ENCODE measurements at regions not wholly inside any gene's neighbourhood (a gene's known extent, or its start where the extent isn't known, plus 50 kb on each side); places are given as distances from the start of the nearest gene placed in this dataset.

DNA sequence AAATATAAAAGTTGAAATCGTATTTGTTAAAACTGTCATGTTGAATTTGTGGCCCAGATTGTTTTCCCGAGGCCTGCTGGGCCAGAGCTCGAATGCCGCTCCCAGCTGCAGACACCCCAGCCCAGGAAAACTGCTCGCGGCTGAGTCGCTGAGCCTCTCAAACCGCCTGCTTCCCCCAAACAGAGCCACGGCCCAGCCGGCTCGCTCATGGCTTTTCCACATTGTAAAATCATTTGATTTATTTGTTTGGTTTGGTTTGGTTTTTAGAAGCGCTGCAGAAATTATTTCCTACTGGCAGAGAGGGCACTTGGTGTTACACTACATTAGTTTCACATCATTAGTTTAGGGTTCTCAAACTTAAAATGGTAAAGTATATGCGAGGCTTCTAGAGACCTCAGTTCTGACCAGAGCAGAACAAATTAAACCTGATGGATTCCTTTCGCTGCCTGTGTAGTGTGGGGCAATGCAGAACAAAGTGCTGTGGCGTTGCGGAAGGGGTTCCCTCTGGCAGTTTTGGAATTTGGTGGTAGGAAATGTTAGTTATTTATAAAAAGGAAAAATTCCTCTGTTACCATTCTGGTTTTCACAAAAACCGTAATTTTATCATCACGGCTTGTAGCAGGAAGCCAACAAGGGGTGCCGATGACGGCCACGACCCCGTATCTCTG, 156.5 kb upstream of the PITX1 start:
- intact Hi-C loops (cut with micrococcal nuclease): no loop called here
- ATAC-seq (no peak), DNase-seq (no peak)

DNA sequence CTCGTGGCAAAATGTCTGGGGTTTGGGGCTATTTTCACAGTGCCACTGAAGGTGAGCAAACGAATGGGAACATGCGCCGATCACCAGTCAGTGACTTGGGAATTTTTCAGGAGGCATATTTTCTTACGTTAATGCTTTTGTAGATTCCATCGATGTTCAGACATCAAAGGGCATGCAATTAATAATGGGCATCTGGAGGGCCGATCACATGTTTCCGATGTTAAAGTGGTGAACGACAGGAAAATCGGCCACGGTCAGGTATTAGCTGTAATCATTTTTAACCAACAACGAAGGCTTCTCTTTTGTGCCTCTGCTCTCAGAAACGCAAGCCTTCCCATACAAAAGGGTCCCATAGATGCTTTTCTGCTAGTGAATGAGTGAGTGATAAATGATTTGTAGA, 155.0 kb upstream of the PITX1 start:
- ATAC-seq (no peak), DNase-seq (no peak)
- intact Hi-C loops (cut with micrococcal nuclease): no loop called here

GRCh38 chr5:135188233-135188914, 154.3 kb upstream of the PITX1 start:
- intact Hi-C loops (cut with micrococcal nuclease): no loop called here
- ATAC-seq (no peak), DNase-seq (no peak)

DNA sequence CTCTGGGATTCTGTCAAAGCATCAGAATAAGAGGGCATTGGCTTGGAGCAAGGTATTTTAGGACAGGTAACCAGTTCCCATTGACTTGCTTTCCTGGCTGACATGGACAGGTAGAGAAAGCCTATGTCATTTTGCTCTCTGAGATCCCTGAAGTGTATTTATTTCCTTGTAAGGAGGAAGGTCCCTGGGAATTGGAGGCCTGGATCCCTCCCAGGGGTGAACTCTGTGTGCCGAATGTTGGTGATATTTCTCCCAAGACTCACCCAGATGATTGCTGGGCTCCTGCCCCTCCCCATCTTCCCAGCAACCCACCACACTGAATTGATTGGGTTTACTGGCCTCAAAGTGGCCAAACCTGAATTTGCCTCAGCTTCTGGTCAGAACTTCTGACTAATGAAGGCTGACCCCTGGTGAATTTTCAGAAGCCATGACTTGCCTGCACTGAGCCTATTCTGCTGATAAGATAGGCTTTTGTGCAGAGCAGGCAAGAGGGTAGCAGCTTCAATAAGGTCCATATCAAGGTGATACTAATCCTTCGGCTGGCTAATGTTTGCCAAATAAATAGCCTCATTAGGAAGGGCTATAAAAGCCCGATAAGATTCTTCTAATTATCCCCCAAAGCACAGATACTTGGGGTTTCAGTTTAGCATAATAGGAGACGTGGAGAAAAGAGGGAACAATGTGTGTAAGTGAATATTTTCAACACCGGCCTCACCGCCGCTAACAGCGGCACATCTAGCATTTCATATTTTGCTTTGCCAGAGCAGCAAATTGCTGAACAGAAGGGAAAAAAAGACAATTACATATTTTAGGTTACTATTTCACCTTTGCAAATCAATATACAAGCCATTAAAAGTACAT, 152.9 kb upstream of the PITX1 start:
- intact Hi-C loops (cut with micrococcal nuclease): no loop called here
- no peak for DNase-seq

DNA sequence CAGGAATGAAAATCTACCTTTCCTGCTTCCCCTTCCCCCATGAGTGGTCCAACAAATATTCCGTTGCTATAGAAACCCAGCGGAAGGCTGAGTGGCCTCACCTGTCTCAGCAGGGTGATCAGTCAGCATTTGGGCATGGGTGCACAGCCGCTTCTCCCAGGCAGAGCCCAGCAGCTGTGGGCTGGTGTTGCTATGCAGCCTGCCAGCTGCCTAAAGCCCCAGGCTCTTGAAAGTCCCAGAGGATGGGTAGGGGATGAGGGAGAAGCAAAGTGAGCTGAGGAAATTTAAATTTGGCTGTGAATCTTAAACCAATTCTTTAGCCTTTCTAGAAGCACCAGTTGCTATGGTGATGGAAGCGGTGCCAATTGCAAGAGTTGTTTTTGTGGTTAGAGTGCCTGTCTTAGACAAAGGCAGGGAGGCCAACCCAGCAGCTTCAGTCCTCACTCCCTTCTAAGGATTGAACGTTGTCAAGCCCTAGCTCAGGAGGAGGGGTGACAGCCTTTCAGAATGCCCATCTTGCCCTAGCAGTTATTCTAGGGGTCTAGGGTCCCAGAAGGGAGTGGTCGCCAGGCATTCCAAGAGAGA, 151.5 kb upstream of the PITX1 start:
- ATAC-seq (no peak), DNase-seq (no peak)
- intact Hi-C loops (cut with micrococcal nuclease): no loop called here

More for the DNA sequence above, 152.9 kb upstream of the PITX1 start:
- ATAC-seq: no peak

- DNase-seq (no peak), ATAC-seq (no peak)
These were observed 150.6 kb upstream of the PITX1 start for GRCh38 chr5:135184646-135185045.

DNA sequence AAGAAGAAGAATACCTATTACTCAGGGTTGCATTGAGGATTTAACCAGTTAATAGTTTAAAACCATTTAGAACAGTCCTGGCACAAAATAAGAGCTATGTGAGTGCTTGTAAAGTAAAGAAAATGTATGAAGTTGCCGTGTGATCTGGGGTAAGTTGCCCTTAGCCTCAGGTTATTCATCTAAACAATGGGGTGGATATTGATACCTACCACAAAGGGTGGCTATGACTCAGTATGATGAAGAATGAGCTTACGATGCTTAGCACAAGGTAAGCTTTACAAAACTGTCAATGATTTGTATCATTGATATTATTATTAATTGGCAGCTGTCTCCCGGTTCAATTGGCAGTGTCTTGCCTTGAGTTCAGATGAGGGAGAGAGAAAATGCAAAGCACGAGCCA, 149.4 kb upstream of the PITX1 start:
- DNase-seq (no peak), ATAC-seq (no peak)
- intact Hi-C loops (cut with micrococcal nuclease): no loop called here

More at GRCh38 chr5:135184646-135185045, 150.6 kb upstream of the PITX1 start:
- intact Hi-C loops (cut with micrococcal nuclease): no loop called here

GRCh38 chr5:135182675-135183074, 148.6 kb upstream of the PITX1 start:
- ATAC-seq (no peak), DNase-seq (no peak)
- intact Hi-C loops (cut with micrococcal nuclease): no loop called here

DNA sequence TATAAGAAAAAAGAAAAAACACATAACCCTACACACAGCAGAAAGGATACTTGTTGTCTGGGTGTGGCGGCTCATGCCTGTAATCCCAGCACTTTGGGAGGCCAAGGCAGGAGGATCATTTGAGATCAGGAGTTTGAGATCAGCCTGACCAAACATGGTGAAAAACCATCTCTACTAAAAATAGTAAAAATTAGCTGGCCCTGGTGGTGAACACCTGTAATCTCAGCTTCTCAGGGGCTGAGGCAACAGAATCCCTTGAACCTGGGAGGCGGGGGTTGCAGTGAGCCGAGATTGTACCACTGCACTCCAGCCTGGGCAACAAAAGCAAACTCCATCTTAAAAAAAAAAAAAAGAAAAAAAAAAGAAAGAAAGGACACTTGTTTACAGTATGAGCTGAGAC, 147.6 kb upstream of the PITX1 start:
- ATAC-seq: no peak
- intact Hi-C loops (cut with micrococcal nuclease): no loop called here
- no peak for DNase-seq

DNA sequence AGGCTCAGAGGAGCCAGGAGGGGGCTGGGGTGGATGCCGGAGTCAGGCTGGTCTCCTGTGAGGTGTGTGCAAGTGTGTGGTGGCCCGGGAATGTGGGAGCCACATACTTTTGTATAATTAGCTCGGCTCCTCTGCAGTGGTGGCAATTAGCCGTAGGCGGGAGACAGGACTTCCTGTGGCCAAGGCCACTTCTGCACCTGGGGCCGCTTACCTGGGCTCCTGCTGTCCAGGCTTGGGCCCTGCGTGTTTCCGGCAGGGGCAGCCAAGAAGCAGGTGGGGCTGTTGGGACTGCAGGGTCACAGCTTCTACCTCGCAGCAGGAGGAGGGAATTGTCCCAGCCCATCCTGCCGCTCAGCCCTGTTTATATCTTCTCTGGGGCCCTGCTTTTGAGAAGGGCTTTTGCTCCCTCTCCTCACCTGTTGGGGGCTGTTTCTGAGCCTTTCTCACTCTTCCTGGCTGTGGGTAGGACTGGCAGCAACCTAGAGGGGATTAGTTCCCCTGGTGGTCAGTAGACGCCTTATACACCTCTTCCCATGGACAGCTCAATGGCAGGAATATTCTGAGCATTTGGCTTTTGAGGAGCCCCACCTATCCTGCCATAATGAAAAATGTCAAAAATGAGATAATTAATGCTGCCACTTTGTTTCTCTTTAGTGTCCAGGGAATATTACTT, 145.4 kb upstream of the PITX1 start:
- intact Hi-C loops (cut with micrococcal nuclease): no loop called here
- ATAC-seq (no peak), DNase-seq (no peak)

GRCh38 chr5:135178476-135179155, 144.6 kb upstream of the PITX1 start:
- DNase-seq: no peak
- intact Hi-C loops (cut with micrococcal nuclease): no loop called here
- ATAC-seq: no peak

DNA sequence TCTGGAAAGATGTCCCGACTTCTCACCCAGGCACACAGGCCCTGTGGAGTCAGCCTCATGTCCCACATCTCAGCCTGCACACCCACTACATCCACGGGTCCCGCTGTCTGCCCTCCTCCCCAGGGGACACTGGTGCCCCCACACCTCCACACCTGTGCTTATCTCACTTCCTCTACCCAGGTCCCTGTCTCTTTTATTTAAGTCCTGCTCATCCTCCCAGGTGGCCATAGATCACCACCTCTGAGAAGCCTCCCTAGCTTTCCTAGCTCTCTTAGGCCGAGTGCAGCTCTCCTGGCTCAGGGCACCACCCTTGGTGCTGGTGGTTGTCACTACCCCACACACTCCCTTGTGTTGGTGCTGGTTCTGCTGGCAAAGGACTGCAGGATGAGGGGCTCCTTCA, 143.6 kb upstream of the PITX1 start:
- no peak for ATAC-seq
- no peak for DNase-seq
- intact Hi-C loops (cut with micrococcal nuclease): no loop called here

GRCh38 chr5:135176991-135177390, 143.0 kb upstream of the PITX1 start:
- ATAC-seq: no peak
- no peak for DNase-seq

DNA sequence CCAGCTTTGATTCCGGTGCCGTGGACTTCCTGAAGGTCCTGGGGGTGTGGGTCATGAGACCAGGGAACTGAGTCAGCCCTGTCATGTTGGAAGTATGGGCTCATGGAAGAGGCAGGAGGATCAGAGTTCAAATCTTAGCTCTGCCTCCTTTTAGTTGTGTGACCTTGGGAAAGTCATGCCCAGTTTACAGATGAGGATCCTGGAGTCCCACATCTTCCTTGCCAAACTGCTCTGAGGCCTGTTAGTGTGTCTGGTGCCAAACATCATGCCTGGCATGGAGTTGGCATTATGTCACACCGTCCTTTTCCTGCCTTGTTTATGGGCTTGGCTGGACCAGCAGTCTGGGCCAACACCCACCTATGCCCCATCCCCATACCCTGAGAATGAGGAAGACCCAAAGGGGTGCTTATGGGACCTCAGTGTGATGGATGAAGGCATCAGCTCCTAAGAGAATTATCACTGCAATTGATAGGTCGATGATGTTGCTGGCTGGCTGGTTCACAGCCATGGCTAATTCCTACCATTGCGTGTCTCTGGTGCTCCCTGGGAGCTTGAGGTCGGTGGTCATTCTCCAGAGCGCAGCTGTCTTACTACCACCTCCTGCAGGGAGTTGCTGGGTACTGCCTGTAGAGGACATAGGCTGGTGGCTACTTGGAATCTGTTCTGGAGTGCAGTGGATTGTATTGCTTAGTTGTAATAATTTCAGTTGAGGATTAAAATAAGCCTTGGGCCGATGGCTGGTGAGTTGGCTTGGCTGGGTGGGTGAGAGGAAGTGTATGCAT, 140.5 kb upstream of the PITX1 start:
- no peak for ATAC-seq
- no peak for DNase-seq
- intact Hi-C loops (cut with micrococcal nuclease): no loop called here

More at GRCh38 chr5:135176991-135177390, 143.0 kb upstream of the PITX1 start:
- intact Hi-C loops (cut with micrococcal nuclease): no loop called here

GRCh38 chr5:135173662-135174290, 139.7 kb upstream of the PITX1 start:
- DNase-seq: no peak
- intact Hi-C loops (cut with micrococcal nuclease): no loop called here
- ATAC-seq: no peak

DNA sequence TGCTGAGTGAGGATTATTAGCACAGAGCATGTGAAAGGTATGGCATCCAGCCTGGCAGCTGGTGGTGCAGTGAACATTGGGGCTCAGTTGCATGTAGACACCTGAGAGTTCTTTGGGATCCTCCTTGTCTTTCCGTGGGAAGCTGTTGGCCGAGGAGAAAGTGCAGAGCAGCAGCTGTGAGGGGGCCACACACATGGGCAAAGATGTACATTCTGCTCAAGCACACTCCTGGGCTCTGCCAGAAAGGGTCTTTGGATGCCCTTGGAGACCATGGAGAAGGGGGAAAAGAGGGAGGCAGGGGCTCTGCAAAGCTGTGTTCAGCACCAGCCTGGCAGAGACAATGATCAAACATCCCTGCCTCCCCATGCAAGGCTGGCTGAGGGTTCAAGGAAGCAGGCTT, 138.7 kb upstream of the PITX1 start:
- no peak for DNase-seq
- no peak for ATAC-seq
- intact Hi-C loops (cut with micrococcal nuclease): no loop called here

- intact Hi-C loops (cut with micrococcal nuclease): no loop called here
- no peak for ATAC-seq
These were observed 137.3 kb upstream of the PITX1 start for GRCh38 chr5:135171336-135171735.

DNA sequence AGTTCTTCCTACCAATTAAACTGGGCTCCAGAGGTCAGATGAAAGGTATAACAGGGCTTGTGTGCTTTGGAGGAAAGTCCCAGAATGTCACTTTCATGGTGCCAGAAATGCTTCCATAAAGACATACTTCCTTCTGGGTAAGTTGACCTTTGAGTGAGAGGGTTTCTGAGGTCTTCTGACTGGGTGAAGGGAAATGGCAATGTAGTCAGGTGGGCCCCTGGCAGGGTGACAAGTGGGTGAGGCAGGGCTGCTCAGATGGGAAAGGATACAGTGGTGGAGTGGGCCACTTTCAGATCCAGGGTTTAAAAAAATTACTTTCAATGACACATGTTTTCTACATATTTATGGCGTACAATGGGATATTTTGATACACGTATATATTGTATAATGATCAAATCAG, 136.5 kb upstream of the PITX1 start:
- no peak for ATAC-seq
- intact Hi-C loops (cut with micrococcal nuclease): no loop called here

More at GRCh38 chr5:135171336-135171735, 137.3 kb upstream of the PITX1 start:
- no peak for DNase-seq

More for the DNA sequence above, 136.5 kb upstream of the PITX1 start:
- no peak for DNase-seq

All from left ventricle myocardium superior (tissue), 1 donor.